HPDE6-E6E7 (cell line): ENCODE measurements at regions not wholly inside any gene's neighbourhood (a gene's known extent, or its start where the extent isn't known, plus 50 kb on each side); places are given as distances from the start of the nearest gene placed in this dataset.

Experiments used
- DNase-seq: peaks from one replicate; pipeline ENCODE4 v3.0.0; 2011; ENCODE audit warnings: missing footprints; ENCODE audit errors: extremely low spot score

DNA sequence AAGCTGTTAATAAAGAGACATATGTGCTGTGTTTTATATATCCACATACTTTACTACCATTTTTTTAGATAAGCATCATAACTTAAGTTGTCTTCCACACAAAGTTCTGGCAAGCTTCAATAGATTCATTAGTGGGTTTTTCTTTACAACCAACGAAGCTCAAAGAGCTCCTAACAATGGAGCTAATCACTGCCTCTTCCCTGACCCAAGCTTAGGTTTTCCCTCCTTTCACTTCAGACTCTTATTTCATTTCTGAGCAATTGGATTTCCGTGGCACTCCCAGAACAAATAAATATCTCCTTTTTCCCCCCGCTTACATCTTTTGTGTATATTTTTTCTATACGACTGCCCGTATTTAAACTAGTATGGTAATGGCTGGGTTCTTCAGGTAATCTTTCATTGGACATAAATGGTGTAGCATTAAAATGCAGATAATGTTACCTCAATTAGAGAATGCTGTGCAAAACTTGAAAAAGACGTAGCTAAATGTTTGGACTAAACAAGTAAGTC is 275.5 kb upstream of the TMEM161B start:
- no peak for DNase-seq

DNA sequence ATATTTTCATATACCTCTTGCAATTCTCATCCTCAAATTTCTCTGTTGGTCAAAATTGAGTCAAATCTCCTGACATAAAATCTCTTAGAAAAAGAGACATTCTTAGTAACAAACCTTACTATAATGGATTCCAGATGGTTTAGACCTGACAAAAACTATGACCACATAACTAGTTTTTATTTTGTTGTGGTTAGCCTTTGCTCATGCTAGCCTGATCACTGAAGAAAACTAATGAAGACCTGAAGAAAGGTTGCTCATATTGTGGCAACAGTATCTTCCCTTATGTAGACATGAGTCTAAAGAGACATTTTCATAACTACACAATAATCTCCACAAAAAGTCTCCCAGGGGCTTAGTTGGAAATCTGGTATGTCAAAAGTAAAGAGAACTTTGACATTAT is 274.1 kb upstream of the TMEM161B start:
- DNase-seq = no peak

DNA sequence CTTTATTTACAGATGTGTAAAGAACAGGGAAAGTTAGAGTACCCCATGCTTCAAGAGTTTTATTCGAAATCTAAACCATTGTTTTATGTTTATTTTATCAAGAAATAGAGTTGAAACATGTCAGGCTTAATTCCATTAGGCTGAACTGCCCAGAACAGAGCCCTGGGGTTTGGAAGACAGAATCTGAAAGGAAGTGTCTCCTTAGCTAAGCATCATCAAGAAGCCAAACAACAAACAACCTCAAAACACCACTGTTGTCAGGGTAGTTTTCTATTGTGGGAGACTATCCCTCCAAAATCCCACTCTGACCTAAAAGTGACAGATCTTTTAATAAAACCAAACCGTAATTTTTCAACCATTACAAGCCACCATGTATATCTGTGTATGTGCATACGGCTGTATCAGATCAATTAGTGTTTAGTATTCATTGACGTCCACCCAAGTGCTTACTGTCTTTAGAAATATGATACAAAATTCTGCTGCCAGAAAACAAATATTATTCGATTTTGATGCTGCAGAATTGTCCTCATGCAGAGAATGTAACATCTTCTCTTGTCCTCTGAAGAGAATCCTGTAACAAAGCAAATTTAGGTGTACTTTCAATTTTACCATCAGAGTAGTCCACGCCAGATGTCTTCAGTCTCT is 271.9 kb upstream of the TMEM161B start:
- no peak for DNase-seq

DNA sequence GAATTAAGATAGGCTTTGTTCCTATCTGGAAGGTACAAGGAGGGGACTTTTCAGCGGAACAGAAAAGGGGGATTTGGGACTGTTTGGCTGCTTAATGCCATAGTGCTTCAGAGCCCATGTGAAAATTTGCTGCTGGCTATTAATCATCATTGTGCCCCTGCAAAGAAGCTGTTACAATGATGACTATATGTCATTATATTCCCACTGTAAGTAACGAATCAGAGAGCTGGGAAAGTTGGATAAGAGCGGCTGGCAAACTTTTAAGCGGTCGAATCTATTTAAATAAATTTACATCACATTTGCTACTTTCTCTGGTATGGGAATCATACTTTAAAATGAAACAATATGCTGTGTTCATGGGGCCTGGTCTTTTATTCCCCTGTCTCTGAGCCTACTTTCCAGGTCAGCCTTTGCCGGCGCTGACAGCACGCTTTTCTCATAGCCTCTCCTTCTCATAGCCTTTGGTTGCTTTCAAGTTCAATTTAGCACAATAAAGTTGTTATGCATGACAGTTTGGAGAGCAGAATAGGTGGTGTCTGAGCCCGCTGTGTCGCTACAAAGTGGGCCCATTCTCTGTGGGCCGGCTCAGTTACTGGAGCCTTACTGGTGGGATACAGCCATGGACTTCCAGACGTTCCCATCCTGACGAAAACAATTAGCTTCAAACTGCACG is 271.2 kb upstream of the TMEM161B start:
- no peak for DNase-seq

DNA sequence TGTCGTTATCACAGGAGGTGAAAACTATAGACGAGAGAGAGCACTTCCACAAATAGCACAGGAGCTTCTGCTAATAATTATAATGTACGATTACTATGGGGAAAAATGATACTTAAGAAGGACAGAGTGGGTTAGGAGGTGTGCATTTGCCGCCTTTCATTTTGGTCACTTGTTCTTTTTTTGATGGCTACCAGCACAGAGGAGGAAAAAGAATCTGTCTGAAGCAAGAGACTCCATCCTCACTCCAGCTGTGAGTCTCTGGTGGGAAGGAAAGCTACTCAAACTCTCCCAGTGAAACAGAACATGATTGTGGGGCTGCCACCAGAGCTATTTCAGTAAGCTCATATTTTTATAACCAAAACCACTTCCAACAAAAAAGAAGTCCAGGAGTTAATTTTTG is 270.4 kb upstream of the TMEM161B start:
- DNase-seq = no peak

DNA sequence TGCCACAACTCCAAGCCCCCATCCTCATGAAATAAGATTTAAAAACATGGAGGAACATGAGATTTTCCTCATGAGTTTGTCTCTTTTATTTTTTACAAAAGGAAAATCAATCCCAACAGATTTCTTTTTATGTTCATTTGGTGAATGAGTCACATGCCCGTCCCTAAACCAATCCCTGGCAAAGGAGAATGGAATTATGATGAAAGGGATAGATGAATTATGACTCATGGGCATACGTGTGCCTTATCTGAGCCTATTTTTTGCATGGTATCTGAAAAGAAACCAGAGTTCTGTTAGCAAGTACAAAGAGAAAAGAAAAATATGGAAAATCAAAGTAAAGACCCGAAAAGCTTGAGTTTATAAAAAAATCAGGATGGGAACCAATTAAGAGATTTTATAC is 267.5 kb upstream of the TMEM161B start:
- DNase-seq = peak; percentile 3

DNA sequence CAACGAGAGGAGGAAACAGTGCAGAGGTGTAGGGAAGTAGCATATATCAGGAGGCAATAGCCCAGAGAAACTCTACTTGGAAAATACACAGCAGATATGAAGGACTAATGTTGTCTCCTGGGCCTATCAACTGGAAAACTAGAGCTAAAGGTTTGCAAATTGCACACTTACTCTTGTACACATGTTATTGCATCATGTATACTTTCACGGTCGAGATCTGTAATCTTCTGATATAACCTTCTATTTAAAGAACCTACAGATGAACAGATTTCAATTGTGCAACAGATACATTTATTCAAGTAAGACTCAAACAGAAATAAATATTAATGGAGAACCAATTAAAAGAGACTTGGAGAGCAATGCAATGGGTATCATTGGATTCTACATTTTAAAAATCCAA is 256.3 kb upstream of the TMEM161B start:
- DNase-seq = no peak

DNA sequence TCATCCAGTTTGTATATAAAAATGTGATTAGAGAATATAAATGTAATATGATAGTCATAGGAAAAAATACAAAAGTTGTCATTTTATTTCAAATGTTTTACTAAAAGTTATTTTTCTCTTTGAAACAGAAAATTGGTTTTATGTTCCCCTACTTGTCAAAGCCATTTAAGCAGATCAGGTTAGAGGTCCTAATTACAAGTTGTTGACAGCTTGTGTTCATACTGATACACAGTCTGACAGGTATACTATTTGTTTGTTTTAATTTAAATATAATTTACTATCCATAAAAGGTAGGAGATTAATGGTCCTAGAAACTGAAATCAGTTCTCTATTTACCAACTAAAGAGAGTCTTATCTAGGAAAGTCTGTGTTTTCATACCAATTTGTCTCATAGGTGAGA is 250.4 kb upstream of the TMEM161B start:
- DNase-seq = no peak

DNA sequence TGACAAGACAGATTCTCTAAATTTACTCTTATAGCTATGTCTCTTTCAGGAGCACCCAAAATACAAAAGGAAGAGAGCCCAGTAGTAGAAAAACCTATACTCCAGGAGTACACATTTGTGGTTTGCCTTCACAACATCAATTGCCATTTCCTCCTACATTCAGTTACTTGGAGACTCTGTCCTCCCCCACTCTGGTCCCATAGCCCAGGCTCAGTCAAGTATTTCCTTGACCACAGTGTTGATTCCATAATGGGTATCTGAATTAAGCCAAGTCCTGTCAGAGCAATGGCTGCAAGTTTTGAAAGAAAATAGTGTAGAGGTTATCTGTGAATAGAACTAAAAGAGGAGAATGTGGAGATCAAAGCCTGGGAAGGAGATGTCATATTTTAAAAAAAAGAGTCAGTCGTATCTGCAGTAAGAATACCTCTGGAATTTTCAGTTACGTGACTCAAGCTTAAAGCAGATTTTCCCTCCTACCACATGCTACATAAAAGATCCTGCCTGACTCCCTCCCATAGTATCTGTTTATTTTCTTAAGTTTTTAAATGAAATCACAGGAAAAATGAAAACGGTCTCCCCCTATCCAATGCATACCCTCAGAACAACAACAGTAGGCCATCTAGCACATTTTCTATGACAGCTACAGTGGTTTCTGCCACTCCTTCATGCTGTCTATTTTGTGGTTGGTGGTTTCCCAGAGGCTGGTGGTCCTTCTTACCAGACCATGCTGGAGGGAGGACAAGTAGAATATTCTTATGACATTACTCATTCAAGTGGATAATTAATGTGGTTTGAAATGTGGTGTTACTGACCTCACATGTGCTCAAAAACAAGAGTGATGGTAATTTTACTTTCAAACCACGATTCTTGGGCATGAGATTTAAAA is 249.7 kb upstream of the TMEM161B start:
- no peak for DNase-seq

DNA sequence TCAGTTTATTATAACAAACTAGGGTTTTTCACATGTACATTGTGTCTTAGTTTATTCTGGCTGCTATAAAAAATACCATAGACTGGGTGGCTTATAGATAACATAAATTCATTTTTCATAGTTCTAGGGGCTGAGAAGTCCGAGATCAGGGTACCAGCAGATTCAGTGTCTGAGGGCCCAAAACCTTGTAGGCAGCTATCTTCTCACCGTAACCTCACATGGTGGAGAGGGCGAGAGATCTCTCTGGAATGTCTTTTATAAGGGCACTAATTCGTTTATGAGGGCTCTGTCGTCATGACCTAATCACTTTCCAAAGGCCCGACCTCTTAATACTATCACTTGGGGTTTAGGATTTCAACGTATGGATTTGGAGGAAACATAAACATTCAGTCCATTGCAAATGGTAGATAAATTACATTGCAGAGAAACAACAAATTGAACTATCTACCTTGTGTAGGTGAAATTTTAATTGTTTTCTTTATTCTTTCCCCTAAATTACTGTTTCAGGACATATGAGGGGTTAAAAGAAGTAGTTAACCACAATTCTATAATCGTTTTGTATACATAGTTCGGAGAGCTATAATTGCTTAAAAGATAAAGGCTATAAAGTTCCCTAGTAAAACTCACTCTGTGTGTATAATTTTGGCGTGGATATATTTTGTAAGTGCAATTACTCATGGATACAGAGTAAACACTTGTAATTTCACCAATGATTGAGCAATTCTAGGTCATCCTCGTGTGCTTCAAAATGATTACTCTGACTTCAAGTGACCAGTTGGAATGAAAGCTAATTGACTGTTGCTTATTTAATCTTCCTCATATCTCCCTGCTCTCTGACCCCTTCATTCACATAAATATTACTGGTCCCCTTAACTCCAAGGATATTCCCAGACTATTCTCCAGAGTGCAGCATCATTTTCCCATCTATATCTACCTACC is 247.5 kb upstream of the TMEM161B start:
- no peak for DNase-seq

DNA sequence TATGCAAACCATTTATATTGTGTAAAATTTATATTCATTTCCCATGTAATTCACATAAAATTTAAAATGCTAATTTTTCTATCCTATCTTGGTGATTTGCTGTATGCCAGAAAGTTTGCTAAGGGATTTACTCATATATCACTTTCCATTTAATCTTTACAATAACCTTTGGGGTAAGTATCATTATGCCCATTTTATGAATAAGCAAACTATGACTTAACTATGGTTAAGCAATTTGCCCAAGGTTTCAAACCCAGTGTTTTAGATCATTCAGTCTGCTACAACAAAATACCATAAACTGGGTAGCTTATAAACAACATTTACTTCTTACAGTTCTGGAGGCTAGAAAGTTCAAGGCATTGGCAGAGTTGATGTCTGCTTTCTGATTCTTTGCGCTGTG is 246.4 kb upstream of the TMEM161B start:
- no peak for DNase-seq

DNA sequence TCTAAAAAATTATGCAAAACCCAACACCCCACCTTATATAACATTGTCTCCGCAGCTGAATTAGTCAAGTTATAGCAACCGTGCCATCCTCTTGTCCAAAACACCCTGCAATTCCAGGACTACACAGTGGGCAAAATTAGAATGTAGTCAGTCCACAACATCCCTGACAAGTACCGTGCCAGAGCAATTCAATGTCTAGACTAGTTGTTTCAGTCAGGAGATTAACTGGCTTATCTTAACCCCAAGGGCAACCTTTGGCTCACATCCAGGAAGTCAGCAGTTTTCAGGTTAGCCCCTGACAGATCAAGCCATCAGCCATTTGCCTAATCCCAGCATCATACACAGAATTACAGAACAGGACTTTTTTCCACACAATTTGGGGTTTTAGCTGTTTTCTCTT is 240.8 kb upstream of the TMEM161B start:
- DNase-seq = no peak

DNA sequence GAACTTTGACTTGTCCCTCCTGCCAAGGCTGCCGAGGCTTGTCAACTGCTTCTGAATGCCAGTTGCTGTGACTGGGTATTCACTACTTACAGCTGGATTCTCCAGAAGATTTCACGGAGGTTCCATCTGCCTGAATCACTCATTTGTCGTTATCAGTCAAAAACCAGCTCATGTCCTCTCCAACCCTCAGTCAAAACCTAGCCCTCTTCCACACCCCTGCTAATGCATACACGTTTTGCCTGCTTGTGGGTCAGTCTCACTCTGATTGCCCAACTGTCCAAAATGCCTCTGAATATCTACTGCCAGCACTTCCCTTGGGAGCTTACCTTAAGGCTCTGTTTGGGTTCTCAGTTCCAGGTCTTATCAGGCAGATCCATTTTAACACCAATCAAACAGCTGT is 238.6 kb upstream of the TMEM161B start:
- DNase-seq = no peak

DNA sequence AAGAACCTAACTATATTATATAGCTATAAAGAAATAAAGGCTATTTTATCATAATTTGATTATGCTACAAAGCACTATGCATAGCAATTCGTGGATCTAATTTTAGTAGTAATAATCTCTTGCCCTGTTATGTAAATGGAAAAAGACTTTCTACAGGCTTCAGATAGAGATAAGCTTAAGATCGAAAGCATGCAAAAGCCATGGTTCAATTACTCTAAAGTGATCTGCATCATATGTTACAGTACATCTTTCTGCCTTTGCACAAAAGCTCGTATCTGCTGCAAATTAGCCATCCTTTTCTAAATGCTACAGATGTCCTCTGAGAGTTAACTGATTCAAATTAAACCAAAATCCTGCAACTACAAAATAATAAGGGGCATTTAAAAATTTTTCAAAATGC is 234.8 kb upstream of the TMEM161B start:
- no peak for DNase-seq

DNA sequence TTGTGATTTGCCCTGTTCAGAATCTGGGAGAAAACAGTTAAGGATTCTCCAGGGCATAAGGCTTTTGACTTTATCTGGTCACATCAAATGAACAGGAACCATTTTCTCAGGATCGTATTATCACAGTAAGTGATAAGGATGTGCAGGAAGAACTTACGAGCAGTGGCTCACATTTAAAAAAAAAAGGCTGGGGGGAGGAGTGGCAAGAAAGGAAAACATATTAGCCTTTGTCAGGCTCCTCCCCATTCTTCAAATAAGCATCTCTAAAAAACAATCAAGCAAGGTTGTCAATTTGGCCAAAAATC is 234.3 kb upstream of the TMEM161B start:
- DNase-seq = no peak

DNA sequence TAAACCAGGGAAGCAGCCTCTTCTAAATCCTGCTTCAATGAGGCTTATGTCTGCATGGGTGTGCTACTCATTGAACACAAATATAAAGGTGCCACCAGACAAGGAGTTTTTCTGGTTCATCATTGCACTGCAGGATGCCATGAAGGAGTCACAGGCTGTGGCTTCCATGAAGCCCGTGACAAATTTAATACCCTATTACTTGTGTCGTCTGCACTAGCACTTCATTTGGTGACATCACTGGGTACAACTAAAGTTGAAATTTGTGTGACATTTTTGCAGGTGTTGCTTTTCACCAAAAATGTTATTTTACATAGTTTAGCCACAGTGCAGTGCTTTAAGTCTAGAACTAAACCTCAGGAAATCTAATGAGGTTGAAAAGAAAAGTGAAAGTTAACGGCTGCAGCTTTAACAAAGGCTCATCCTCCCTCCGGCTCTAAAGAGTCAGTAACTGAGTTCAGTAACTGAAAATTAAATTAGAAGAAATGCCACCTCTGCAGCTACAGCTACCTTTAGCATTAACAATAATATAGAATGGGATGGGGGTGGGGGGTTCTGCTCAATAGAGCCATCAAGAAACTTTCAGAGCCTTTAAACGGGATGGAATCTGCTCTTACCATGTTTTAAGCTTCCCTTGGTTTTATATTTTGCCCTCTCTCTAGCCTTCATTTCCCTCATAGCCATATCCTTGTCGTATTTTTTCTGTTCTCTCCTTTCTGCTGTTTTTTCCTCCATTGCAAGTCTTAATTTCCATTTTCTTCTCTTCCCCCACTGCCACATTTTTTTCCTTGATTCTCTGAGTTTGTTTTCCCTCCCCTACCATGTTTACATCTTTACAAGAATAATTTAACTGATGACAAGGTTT is 233.8 kb upstream of the TMEM161B start:
- no peak for DNase-seq

DNA sequence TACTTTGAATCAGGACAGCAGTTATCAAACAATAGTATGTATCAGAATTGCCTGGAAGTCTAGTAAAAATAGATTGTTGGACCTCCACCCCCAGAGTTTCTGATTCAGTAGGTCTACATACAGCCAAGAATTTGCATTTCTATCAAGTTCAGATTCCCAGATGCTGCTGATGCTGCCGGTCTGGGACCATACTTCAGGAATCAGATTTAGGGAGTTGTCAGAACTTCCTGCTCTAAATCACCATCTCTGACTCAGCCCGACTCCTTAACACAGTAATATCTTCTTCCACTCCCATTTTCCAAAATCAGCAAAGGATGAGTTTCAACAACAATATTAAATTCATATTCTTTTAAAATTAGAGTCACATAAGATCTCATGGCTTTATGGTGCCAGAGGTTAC is 227.2 kb upstream of the TMEM161B start:
- no peak for DNase-seq

DNA sequence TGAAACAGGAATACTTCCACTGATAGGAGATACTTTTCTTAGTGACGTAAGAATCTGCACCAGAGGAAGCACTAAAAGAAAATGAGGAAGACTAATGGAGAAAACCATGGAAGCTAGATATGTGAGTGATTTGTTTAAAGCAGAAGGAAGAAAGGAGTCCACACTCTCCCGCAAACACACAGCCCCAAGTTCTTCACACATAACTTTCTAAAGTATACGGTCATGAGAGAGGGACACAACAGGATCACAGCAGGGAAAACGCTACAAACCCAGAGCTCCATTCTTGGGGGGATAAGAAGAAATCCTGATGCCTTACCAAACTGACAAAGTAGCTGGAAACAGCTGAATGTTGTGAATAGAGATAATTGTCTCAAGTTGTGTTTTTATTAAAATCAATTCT is 222.2 kb upstream of the TMEM161B start:
- DNase-seq = no peak

DNA sequence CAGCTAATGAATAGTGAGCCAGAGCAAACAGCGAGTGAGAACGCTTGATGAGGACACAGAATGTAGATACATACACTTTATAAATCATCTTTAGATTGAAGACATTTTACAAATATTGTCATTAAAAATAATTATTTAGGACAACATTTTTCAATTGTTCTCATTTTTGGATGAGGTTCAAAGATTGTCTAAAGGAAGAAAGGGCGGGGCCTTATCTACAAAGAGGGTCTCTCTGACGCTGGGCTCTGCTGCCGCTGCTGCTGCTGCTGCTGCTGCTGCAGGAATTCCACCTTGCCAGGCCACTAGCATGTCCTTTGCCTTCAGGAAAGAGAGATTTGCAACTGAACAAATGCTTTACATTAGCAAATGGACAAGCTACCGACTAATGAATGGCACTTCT is 220.7 kb upstream of the TMEM161B start:
- DNase-seq = no peak

DNA sequence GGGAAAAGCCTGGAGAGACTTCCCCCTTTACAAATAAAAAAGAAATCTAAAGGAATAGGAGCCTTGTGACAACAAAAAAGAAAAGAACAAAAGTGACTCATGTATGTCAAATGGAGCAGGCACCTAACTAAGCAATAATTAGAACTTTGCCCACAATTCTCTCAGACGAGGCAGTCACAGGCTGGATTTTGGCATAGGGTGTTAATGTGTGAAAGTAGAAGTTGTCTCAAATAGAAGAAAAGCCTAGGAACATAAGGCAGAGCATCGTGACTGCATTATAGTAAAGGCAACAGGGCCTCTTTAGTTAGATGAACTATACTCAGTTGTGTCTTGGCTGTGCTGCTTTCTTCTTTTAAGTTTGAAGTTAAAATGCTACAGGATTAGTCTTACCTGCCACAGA is 219.9 kb upstream of the TMEM161B start:
- no peak for DNase-seq

DNA sequence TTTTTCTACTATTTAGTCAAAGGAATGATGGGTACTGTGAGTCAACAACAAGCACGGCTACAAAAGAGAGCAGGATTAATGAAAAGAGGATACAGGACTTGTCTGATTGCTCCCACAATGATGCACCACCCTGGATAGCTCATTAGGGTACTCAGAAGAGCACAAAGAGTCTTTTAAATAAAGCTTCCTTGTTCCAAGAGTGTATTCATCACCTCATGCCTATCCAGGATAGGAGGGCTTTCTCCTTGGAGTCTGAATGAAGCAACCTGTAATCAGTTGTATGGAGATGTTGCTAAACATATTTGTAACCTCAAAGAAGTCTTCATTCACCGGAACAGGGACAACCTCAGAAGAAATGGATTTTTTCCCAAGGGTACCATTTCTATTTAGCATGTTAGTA is 219.5 kb upstream of the TMEM161B start:
- DNase-seq = no peak
